Suprapubic skin (tissue), 4 donors: ENCODE measurements at regions not wholly inside any gene's neighbourhood (a gene's known extent, or its start where the extent isn't known, plus 50 kb on each side); places are given as distances from the start of the nearest gene placed in this dataset.

Experiments
- DNase-seq, 2 donors: peaks; one replicate each; pipeline ENCODE4 v3.0.0-alpha.2; 2019; ENCODE audit warnings: low spot score in 2 of 2
- H3K27ac ChIP-seq: fragments of 200-600 bp; sonication (generic); one replicate; pipeline ENCODE4 v1.5.1; 2019
- H3K27me3 ChIP-seq: fragments of 200-600 bp; sonication (generic); one replicate; pipeline ENCODE4 v1.5.1; 2019
- H3K36me3 ChIP-seq: fragments of 200-600 bp; sonication (generic); one replicate; pipeline ENCODE4 v1.5.1; 2019
- H3K4me1 ChIP-seq: fragments of 200-600 bp; sonication (generic); one replicate; pipeline ENCODE4 v1.5.1; 2019
- H3K4me3 ChIP-seq: fragments of 200-600 bp; sonication (generic); one replicate; pipeline ENCODE4 v1.5.1; 2019; ENCODE audit warnings: mild to moderate bottlenecking
- H3K9me3 ChIP-seq: fragments of 200-600 bp; sonication (generic); one replicate; pipeline ENCODE4 v1.5.1; 2019
- EP300 ChIP-seq: sonication (generic); formaldehyde crosslinking; IDR thresholded peaks from one replicate; pipeline ENCODE4 v1.6.1; 2017; ENCODE audit warnings: antibody characterized with exemption
- POLR2A ChIP-seq, 2 donors: fragments of 450-650 bp; IDR thresholded peaks; one replicate each; pipeline ENCODE4 v1.6.1; 2017; ENCODE audit warnings: antibody characterized with exemption in 2 of 2, mild to moderate bottlenecking in 2 of 2, moderate library complexity in 2 of 2
- POLR2AphosphoS5 ChIP-seq, 3 donors: sonication (generic); formaldehyde crosslinking; IDR thresholded peaks; one replicate each; pipeline ENCODE4 v1.6.1; 2017; ENCODE audit warnings: antibody characterized with exemption in 3 of 3
- WGBS: methylation state at CpG from one replicate; pipeline ENCODE4 v1.1.5; 2018; 5-methylcytosine and 5-hydroxymethylcytosine counted together
- TF ChIP-seq, protein P1 (sequence below), 2 donors: fragments of 200-600 bp in 1 of 2; fragments of 450-650 bp in 1 of 2; sonication (generic) in 1 of 2; IDR thresholded peaks; one replicate each; pipeline ENCODE4 v1.5.1; 2016 to 2019; ENCODE audit warnings: antibody characterized with exemption in 2 of 2, mild to moderate bottlenecking in 1 of 2, moderate library complexity in 1 of 2

DNA sequence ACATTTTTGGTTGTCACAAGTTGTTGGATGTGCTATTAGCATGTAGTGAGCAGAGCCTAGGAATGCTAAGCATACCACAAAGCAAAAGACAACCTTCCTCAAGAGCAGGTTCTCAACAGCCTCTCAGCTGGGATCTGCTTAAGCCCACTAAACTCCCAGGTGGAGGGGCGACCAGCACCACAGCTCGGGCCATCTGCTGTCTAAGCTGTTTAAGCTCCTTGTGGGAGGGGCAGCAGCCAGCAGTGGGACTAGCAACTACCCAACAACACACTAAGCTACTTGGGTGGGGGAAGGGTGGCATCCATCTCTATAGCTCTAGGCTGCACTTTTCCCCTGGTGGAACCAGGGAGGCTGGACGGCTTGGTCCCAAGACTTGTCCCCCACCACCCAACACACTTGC, 1052.7 kb upstream of the ARRDC3 start:
- H3K36me3 ChIP-seq = no peaks in the 10 kb centered on the region
- no peaks in the 10 kb centered on the region for H3K9me3 ChIP-seq
- no peak overlapping the region for H3K27ac ChIP-seq
- 71% methylated on average over 1 of the region's 3 CpGs for WGBS
- no peak for DNase-seq
- no peaks in the 10 kb centered on the region for H3K4me1 ChIP-seq
- no peaks in the 10 kb centered on the region for H3K27me3 ChIP-seq
- H3K4me3 ChIP-seq = no peak overlapping the region
- TF ChIP-seq EP300 (no peak), POLR2AphosphoS5 (IDR thresholded peaks at IDR 0.05) (no peak), POLR2A (IDR thresholded peaks at IDR 0.05) (no peak)
- TF ChIP-seq, protein P1, sequence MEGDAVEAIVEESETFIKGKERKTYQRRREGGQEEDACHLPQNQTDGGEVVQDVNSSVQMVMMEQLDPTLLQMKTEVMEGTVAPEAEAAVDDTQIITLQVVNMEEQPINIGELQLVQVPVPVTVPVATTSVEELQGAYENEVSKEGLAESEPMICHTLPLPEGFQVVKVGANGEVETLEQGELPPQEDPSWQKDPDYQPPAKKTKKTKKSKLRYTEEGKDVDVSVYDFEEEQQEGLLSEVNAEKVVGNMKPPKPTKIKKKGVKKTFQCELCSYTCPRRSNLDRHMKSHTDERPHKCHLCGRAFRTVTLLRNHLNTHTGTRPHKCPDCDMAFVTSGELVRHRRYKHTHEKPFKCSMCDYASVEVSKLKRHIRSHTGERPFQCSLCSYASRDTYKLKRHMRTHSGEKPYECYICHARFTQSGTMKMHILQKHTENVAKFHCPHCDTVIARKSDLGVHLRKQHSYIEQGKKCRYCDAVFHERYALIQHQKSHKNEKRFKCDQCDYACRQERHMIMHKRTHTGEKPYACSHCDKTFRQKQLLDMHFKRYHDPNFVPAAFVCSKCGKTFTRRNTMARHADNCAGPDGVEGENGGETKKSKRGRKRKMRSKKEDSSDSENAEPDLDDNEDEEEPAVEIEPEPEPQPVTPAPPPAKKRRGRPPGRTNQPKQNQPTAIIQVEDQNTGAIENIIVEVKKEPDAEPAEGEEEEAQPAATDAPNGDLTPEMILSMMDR (IDR thresholded peaks at IDR 0.05) = no peak

DNA sequence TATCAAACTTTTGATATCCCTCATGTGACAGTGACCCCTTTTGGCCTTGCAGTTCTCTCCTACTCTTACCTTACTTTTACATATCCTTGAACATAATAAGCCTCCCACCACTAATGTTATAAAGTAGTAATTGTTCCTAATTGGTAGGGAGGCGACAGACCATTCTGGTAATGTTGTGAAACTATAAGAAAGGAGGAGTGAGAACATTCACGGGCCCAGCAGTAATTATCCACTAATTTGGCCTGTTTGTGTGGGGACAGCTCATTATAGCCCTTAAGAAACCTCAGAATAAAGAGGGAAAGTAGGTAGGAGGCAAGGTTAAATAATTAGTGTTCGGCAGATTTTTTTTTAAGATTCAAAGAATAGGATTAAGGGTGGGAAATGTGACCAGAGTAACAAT, 1046.5 kb upstream of the ARRDC3 start:
- 82% methylated on average over 3 of the region's 3 CpGs for WGBS
- Histone ChIP-seq H3K4me3 (no peak overlapping the region), H3K9me3 (no peaks in the 10 kb centered on the region), H3K27me3 (no peaks in the 10 kb centered on the region), H3K4me1 (no peaks in the 10 kb centered on the region), H3K36me3 (no peaks in the 10 kb centered on the region), H3K27ac (no peak overlapping the region)
- TF ChIP-seq EP300 (no peak), POLR2A (IDR thresholded peaks at IDR 0.05) (no peak), POLR2AphosphoS5 (IDR thresholded peaks at IDR 0.05) (no peak)
- TF ChIP-seq, protein P1 (IDR thresholded peaks at IDR 0.05) = no peak
- no peak for DNase-seq

DNA sequence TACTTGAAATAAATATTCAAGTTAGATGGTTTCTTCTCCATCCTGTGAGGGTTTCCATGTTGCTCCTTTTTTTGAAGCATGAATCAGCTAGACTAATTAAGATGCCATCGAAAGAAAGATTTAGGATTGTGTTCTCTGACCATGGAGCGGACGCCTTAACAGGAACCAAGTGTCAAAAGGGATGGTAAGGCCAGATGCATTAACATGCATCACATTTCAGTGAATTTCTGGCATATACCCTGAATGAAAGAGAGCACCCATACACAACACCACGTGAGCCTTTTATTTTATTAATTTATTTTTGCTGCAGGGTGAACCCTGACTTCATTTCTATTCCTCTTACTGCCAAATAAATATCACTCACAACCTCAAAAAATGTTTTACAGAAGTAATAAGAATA, 1045.3 kb upstream of the ARRDC3 start:
- Histone ChIP-seq H3K4me1 (no peaks in the 10 kb centered on the region), H3K4me3 (no peak overlapping the region), H3K27ac (no peak overlapping the region), H3K27me3 (no peaks in the 10 kb centered on the region), H3K36me3 (no peaks in the 10 kb centered on the region), H3K9me3 (no peaks in the 10 kb centered on the region)
- DNase-seq = no peak
- 69% methylated on average over 4 of the region's 4 CpGs for WGBS
- TF ChIP-seq, protein P1 (IDR thresholded peaks at IDR 0.05) = no peak
- no peak for TF ChIP-seq POLR2A (IDR thresholded peaks at IDR 0.05)
- no peak for TF ChIP-seq POLR2AphosphoS5 (IDR thresholded peaks at IDR 0.05)
- no peak for TF ChIP-seq EP300

DNA sequence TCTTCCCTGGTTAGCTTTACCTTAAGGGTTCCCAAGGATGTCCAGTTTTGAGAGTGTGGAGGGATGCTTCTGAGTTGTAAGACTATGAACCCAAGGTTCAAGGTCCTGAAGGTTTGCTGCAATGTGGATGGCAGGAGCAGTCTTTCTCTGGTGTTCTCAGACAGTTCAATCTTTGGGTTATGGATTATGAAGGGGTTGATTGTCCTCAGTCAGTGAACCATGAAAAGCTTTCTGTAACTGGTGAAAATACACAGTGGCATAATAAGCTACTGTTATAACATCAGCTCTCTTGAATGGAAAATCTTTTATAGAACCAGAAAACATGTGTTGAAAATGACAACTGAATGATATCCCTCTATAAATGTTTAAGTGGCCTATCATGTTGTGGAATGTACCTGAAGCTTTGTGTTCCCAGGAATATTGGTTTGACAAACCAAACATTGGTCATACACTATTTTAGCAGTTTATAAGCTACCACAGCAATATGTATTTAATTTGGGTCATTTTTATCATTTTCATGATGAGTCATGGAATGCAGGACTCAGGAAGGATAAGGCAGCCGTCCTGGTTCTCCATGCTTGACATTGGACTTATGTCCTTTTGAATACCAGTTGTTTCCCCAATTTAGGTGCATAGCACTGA, 1041.8 kb upstream of the ARRDC3 start:
- Histone ChIP-seq H3K27ac (no peak overlapping the region), H3K36me3 (no peaks in the 10 kb centered on the region), H3K27me3 (no peaks in the 10 kb centered on the region), H3K4me3 (no peak overlapping the region), H3K4me1 (no peaks in the 10 kb centered on the region), H3K9me3 (no peaks in the 10 kb centered on the region)
- 67% methylated on average over 1 of the region's 1 CpG for WGBS
- TF ChIP-seq POLR2AphosphoS5 (IDR thresholded peaks at IDR 0.05) (no peak), EP300 (no peak), POLR2A (IDR thresholded peaks at IDR 0.05) (no peak)
- TF ChIP-seq, protein P1 (IDR thresholded peaks at IDR 0.05) = no peak
- DNase-seq = no peak

DNA sequence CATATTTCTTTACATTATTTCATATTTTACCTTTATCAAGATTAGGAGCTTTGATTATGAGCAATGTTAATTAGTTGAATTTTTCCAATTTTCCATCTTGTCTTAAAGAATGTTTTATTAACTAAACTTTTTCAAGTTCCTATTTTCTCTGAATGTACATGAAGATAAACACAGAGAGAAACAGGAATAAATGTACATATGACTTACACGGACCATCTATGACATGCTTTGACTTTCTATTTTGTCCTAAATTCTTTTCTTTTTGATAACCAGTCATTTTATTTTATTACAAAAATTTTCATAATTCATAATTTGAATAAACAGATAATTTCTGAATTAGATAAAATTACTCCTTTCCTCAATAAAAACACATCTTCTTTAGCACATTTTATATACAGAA, 1038.8 kb upstream of the ARRDC3 start:
- TF ChIP-seq POLR2AphosphoS5 (IDR thresholded peaks at IDR 0.05) = no peak
- TF ChIP-seq, protein P1 (IDR thresholded peaks at IDR 0.05) = no peak
- no peak for TF ChIP-seq POLR2A (IDR thresholded peaks at IDR 0.05)
- no peak for TF ChIP-seq EP300
- no peaks in the 10 kb centered on the region for H3K36me3 ChIP-seq
- no peak for DNase-seq
- H3K4me3 ChIP-seq = no peak overlapping the region
- H3K27ac ChIP-seq = no peak overlapping the region
- no peaks in the 10 kb centered on the region for H3K9me3 ChIP-seq
- 63% methylated on average over 1 of the region's 1 CpG for WGBS
- no peaks in the 10 kb centered on the region for H3K4me1 ChIP-seq
- H3K27me3 ChIP-seq = no peaks in the 10 kb centered on the region
